NB4 (cell line): ENCODE measurements at regions not wholly inside any gene's neighbourhood (a gene's known extent, or its start where the extent isn't known, plus 50 kb on each side); places are given as distances from the start of the nearest gene placed in this dataset.

Source experiments
- MYC ChIP-seq: IDR thresholded peaks from 2 replicates; pipeline ENCODE4 v1.6.1; 2011; ENCODE audit warnings: low read depth, low read length
- POLR2A ChIP-seq: IDR thresholded peaks from 2 replicates; pipeline ENCODE4 v1.6.1; 2011; ENCODE audit warnings: mild to moderate bottlenecking; ENCODE audit not compliant: insufficient read length; ENCODE audit errors: extremely low read depth

DNA sequence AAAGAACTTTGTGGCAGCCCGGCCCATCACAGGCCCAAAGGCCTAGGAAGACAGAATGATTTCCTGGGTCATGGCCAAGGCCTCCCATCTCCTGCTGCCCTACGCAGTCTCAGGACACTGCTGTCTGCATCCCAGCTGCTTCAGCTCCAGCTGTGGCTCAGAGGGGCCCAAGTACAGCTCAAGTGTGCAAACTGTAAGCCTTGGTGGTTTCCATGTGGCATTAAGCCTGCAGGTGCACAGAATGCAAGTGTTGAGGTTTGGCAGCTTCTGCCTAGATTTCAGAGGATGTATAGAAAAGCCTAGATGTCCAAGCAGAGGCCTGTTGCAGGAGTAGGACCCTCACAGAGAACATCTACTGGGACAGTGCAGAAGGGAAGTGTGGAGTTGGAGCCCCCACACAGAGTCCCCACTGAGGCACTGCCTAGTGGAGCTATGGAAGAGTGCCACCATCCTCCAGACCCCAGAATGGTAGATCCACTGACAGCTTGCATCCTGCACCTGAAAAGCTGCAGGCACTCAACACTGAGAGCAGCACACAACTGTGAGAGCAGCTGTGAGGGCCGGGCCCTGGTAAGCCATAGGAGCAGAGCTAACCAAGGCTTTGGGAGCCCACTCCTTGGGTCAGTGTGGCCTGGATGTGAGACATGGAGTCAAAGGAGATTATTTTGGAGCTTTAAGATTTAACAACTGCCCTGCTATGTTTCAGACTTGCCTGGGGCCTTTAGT, 208.2 kb upstream of the CMC1 start:
- TF ChIP-seq POLR2A (no peak), MYC (no peak)
